Fibroblast of lung (primary cell): ENCODE measurements at regions not wholly inside any gene's neighbourhood (a gene's known extent, or its start where the extent isn't known, plus 50 kb on each side); places are given as distances from the start of the nearest gene placed in this dataset.

ENCODE experiments used
- EZH2 ChIP-seq: IDR thresholded peaks from 2 replicates; pipeline ENCODE4 v1.5.1; 2012; ENCODE audit warnings: low read length, control low read depth, mild to moderate bottlenecking; ENCODE audit errors: missing control alignments
- TF ChIP-seq, protein P1 (sequence below), 2 donors: IDR thresholded peaks in 1 of 2; conservative IDR thresholded peaks in 1 of 2; 1 replicate in 1 of 2; 2 replicates in 1 of 2; pipeline ENCODE4 v1.5.1; 2011 to 2012; ENCODE audit warnings: low read length in 2 of 2, control low read depth in 1 of 2, inconsistent platforms in 1 of 2, low read depth in 1 of 2, mild to moderate bottlenecking in 1 of 2

DNA sequence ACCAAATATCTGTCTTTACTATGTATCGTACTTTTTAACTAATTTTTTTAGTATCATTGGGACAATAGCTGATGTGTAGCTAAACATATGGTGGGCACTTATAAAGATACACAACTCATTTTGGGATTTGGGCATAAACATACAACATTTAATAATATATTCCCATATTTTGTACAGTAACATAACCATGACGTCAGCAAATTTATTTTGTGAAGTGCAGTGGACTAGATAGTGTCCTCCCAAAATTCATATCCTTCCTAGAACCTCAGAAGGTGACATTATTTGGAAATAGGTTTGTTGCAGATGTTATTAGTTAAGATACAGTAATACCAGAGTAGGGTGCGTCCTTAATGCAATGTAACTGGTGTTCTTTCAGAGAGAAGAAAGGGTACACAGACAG lies 356.7 kb downstream of the CDH7 start:
- TF ChIP-seq, protein P1, sequence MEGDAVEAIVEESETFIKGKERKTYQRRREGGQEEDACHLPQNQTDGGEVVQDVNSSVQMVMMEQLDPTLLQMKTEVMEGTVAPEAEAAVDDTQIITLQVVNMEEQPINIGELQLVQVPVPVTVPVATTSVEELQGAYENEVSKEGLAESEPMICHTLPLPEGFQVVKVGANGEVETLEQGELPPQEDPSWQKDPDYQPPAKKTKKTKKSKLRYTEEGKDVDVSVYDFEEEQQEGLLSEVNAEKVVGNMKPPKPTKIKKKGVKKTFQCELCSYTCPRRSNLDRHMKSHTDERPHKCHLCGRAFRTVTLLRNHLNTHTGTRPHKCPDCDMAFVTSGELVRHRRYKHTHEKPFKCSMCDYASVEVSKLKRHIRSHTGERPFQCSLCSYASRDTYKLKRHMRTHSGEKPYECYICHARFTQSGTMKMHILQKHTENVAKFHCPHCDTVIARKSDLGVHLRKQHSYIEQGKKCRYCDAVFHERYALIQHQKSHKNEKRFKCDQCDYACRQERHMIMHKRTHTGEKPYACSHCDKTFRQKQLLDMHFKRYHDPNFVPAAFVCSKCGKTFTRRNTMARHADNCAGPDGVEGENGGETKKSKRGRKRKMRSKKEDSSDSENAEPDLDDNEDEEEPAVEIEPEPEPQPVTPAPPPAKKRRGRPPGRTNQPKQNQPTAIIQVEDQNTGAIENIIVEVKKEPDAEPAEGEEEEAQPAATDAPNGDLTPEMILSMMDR (conservative IDR thresholded peaks at IDR 0.05 in 1 of 2, IDR thresholded peaks at IDR 0.05 in 1 of 2; ENCODE audit: low read depth in 1 of 2, low read length in 2 of 2), result no peak
- TF ChIP-seq EZH2, result no peak
